CD4-positive, CD25-positive, alpha-beta regulatory T cell (primary cell): ENCODE measurements at regions not wholly inside any gene's neighbourhood (a gene's known extent, or its start where the extent isn't known, plus 50 kb on each side); places are given as distances from the start of the nearest gene placed in this dataset.

ENCODE experiments used
- ATAC-seq, 2 donors: fragments of 150-1000 bp; cut with Tn5 transposase; one replicate each; pipeline ENCODE4 v1.10.0; 2021; ENCODE audit warnings: low read depth in 2 of 2, moderate number of reproducible peaks in 2 of 2, moderate library complexity in 1 of 2
- DNase-seq, 3 donors: peaks; one replicate each; pipeline versions ENCODE4 v3.0.0 to v3.0.0-alpha.2; 2012 to 2022; ENCODE audit warnings: mixed read lengths in 1 of 3
- H3K27ac ChIP-seq: one replicate; pipeline ENCODE4 v1.7.0; 2013; ENCODE audit warnings: mild to moderate bottlenecking, low read length; ENCODE audit not compliant: insufficient read depth, poor library complexity, severe bottlenecking
- H3K27me3 ChIP-seq: one replicate; pipeline ENCODE4 v1.7.0; 2013; ENCODE audit warnings: low read length; ENCODE audit not compliant: control insufficient read depth, insufficient read depth
- H3K36me3 ChIP-seq: one replicate; pipeline ENCODE4 v1.7.0; 2013; ENCODE audit warnings: mild to moderate bottlenecking, low read length, moderate library complexity; ENCODE audit not compliant: control insufficient read depth, insufficient read depth
- H3K4me1 ChIP-seq: 2 replicates; pipeline ENCODE4 v1.7.0; 2013; ENCODE audit warnings: mild to moderate bottlenecking, low read length; ENCODE audit not compliant: insufficient read depth, control insufficient read depth, poor library complexity, severe bottlenecking
- H3K4me3 ChIP-seq: one replicate; pipeline ENCODE4 v1.7.0; 2013; ENCODE audit warnings: low read depth, mild to moderate bottlenecking, low read length, moderate library complexity
- H3K9me3 ChIP-seq, 2 experiments: 1 replicate in 1 of 2; 2 replicates in 1 of 2; pipeline ENCODE4 v1.7.0; 2013; ENCODE audit warnings: low read length in 2 of 2, mild to moderate bottlenecking in 1 of 2, moderate library complexity in 1 of 2; ENCODE audit not compliant: control insufficient read depth in 2 of 2
- H3K27ac Mint-ChIP-seq, 3 donors: one replicate each; pipeline ENCODE4 v1.8.0; 2020 to 2022; ENCODE audit warnings: mild to moderate bottlenecking in 3 of 3, mixed read lengths in 3 of 3, moderate library complexity in 2 of 3
- H3K27me3 Mint-ChIP-seq: one replicate; pipeline ENCODE4 v1.8.0; 2022; ENCODE audit warnings: mild to moderate bottlenecking, mixed read lengths
- H3K36me3 Mint-ChIP-seq: one replicate; pipeline ENCODE4 v1.8.0; 2020; ENCODE audit warnings: mixed read lengths
- H3K4me1 Mint-ChIP-seq, 4 donors: one replicate each; pipeline ENCODE4 v1.8.0; 2020 to 2022; ENCODE audit warnings: mixed read lengths in 4 of 4, mild to moderate bottlenecking in 1 of 4
- H3K4me3 Mint-ChIP-seq, 4 donors: one replicate each; pipeline ENCODE4 v1.8.0; 2020 to 2022; ENCODE audit warnings: mild to moderate bottlenecking in 4 of 4, mixed read lengths in 4 of 4, moderate library complexity in 3 of 4
- H3K9me3 Mint-ChIP-seq, 7 donors: one replicate each; pipeline ENCODE4 v1.8.0; 2020 to 2022; ENCODE audit warnings: mixed read lengths in 7 of 7, mild to moderate bottlenecking in 3 of 7, moderate library complexity in 2 of 7

DNA sequence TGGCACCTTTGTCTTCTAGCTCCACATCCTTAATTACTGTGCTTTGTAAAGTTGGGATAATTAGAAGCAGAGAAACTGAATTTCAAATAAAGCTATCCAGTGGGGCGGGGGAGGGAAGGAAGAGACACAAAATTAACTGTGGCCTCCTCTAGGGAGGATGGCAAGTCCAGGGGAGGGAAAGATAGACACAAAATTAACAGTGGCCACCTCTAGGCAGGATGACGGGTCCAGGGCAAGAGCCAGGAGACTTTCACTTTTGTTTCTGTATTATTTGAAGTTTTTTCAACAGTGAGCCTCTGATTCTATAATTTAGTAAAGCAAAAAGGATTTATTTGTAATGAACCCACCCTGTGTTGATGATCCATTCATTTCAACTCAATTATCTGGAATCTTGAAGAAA, 335.9 kb downstream of the MSX2 start:
- Mint-ChIP-seq H3K4me1 (peaks cover 0 to 8% (median 3%) of the 10 kb centered on the region in 4 donors), H3K9me3 (peaks cover 0 to 2% (median 0%) of the 10 kb centered on the region in 7 donors), H3K36me3 (no peaks in the 10 kb centered on the region), H3K27me3 (no peaks in the 10 kb centered on the region), H3K4me3 (peak overlapping the region in 2 of 4 donors; percentile 25 to 69), H3K27ac (peak overlapping the region in 1 of 3 donors; percentile 24)
- ATAC-seq = no peak
- Histone ChIP-seq H3K27ac (no peak overlapping the region), H3K36me3 (no peaks in the 10 kb centered on the region), H3K4me3 (no peak overlapping the region), H3K27me3 (no peaks in the 10 kb centered on the region), H3K4me1 (no peaks in the 10 kb centered on the region), H3K9me3 (no peaks in the 10 kb centered on the region)
- peak in 1 of 3 donors; percentile 9 for DNase-seq

DNA sequence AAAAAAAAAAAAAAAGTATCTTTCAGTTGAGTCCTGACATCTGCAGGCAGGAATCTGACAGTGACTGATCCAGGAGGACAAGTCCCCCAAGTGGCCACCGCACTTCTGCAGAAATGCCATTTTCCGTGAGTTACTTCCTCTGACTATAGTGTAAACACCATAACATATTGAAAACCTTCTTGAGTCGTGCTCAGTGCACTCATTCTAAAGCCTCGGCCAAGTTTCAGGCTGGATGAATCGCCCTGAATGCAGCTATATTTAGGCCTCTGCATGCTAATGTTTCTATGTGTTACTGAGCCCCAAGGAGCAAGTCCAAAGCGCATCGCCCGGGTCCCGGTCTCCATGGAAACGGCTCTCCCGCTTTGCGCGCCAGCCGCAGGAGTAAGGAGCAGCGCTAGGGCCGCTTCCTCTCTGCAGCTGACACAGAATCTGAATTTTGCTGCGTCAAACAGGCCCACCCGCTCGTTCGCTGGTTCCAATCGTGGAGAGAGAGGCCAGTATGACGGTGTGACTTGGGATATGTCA, 335.4 kb downstream of the MSX2 start:
- peak overlapping the region in 3 of 4 donors; percentile 25 to 69 (median 44) for H3K4me3 Mint-ChIP-seq
- DNase-seq (peak in 1 of 3 donors; percentile 1), ATAC-seq (no peak)
- H3K27ac ChIP-seq = no peak overlapping the region
- H3K27ac Mint-ChIP-seq = peak overlapping the region in 1 of 3 donors; percentile 24
- no peaks in the 10 kb centered on the region for H3K27me3 Mint-ChIP-seq
- H3K4me1 ChIP-seq = no peaks in the 10 kb centered on the region
- no peak overlapping the region for H3K4me3 ChIP-seq
- peaks cover 0 to 2% (median 0%) of the 10 kb centered on the region in 7 donors for H3K9me3 Mint-ChIP-seq
- H3K36me3 ChIP-seq = no peaks in the 10 kb centered on the region
- H3K9me3 ChIP-seq = no peaks in the 10 kb centered on the region
- H3K4me1 Mint-ChIP-seq = peaks cover 0 to 8% (median 3%) of the 10 kb centered on the region in 4 donors
- no peaks in the 10 kb centered on the region for H3K36me3 Mint-ChIP-seq
- H3K27me3 ChIP-seq = no peaks in the 10 kb centered on the region

DNA sequence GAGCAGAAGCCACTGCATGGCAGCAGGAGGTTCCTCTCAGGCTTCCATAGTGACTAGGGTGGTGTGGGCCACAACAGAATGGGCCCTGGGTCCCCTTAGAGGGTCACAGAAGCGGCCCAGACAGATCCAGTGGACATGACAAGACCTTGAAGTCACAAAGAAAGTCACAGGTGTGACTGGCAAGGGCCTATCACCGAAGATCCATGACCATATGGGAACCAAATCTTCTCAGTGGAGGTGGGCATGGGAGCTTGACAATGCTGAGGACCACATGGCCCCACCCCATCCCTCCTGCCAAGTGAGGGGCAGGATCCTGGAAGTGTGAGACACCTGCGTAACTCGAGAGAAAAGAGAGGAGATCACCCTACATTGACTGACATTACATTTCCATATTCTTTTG, 332.4 kb downstream of the MSX2 start:
- DNase-seq (no peak), ATAC-seq (no peak)
- H3K27ac ChIP-seq = no peak overlapping the region
- H3K36me3 Mint-ChIP-seq = no peaks in the 10 kb centered on the region
- H3K4me3 Mint-ChIP-seq = no peak overlapping the region
- H3K27me3 ChIP-seq = no peaks in the 10 kb centered on the region
- H3K4me1 ChIP-seq = no peaks in the 10 kb centered on the region
- peaks cover 0 to 4% (median 0%) of the 10 kb centered on the region in 7 donors for H3K9me3 Mint-ChIP-seq
- H3K4me1 Mint-ChIP-seq = peaks cover 0 to 8% (median 3%) of the 10 kb centered on the region in 4 donors
- H3K4me3 ChIP-seq = no peak overlapping the region
- H3K9me3 ChIP-seq = no peaks in the 10 kb centered on the region
- no peaks in the 10 kb centered on the region for H3K27me3 Mint-ChIP-seq
- H3K36me3 ChIP-seq = no peaks in the 10 kb centered on the region
- no peak overlapping the region for H3K27ac Mint-ChIP-seq

DNA sequence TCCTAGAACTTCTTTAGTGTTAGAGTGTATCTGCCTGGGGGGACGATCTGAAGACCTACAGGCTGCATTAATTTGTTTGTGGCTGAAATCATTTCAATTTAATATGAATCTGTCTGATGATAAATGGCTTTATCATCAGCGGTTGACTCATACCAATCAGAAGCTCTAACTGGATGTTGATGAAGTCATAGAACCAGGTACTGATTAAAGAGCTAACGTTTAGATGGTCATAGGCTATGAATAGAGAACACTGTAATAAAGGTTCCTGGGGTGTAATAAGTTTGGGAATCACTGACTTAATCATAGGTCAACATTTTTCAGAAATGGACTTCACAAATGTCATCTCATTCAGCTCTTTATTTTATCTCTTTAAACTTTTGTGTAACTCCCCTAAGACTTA, 329.9 kb downstream of the MSX2 start:
- Histone ChIP-seq H3K4me1 (no peaks in the 10 kb centered on the region), H3K9me3 (no peaks in the 10 kb centered on the region), H3K4me3 (no peak overlapping the region), H3K27me3 (no peaks in the 10 kb centered on the region), H3K27ac (no peak overlapping the region), H3K36me3 (no peaks in the 10 kb centered on the region)
- ATAC-seq (no peak), DNase-seq (no peak)
- Mint-ChIP-seq H3K27ac (no peak overlapping the region), H3K4me1 (no peaks in the 10 kb centered on the region), H3K36me3 (no peaks in the 10 kb centered on the region), H3K27me3 (no peaks in the 10 kb centered on the region), H3K9me3 (peaks cover 0 to 2% (median 0%) of the 10 kb centered on the region in 7 donors), H3K4me3 (no peak overlapping the region)

DNA sequence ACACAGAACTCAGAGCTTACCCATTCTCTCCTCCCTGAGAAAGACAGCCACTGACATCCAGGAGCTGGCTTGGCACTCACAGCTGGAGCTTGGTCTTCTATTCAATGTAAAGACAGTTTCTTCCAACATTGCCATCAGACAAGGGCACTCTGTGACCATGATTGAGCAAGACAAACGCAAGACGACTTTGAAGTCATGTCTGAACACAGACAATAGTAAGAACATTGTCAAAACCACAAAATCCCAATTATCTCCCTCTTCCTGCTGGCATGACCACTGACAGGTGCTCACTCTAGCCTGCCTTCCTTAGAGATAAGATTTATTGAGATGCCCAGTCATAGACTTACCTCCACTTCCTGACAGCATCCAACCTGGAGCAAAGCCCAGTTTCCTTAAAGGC, 328.0 kb downstream of the MSX2 start:
- no peak overlapping the region for H3K27ac Mint-ChIP-seq
- DNase-seq (no peak), ATAC-seq (no peak)
- Histone ChIP-seq H3K4me3 (no peak overlapping the region), H3K9me3 (no peaks in the 10 kb centered on the region), H3K27ac (no peak overlapping the region), H3K36me3 (no peaks in the 10 kb centered on the region), H3K4me1 (no peaks in the 10 kb centered on the region), H3K27me3 (no peaks in the 10 kb centered on the region)
- no peak overlapping the region for H3K4me3 Mint-ChIP-seq
- H3K27me3 Mint-ChIP-seq = no peaks in the 10 kb centered on the region
- H3K36me3 Mint-ChIP-seq = no peaks in the 10 kb centered on the region
- H3K9me3 Mint-ChIP-seq = peaks cover 0 to 2% (median 0%) of the 10 kb centered on the region in 7 donors
- H3K4me1 Mint-ChIP-seq = no peaks in the 10 kb centered on the region

DNA sequence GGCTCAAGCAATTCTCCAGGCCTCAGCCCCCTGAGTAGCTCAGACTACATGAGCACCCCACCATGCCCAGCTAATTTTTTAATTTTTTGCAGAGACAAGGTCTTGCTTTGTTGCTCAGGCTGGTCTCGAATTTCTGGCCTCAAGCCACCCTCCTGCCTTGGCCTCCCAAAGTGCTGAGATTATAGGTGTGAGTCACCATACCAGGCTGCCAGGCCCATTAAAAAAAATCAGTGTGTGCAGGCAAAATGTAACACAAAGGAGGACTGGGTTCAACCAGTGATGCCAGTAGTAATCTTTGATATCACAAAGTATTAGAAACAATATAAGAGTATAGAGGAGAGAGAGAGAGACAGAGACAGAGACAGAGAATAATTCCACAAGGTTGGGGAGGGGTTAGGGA, 322.7 kb downstream of the MSX2 start:
- no peak overlapping the region for H3K27ac ChIP-seq
- no peak overlapping the region for H3K4me3 ChIP-seq
- Mint-ChIP-seq H3K27ac (no peak overlapping the region), H3K9me3 (peaks cover 0 to 5% (median 0%) of the 10 kb centered on the region in 7 donors), H3K27me3 (no peaks in the 10 kb centered on the region), H3K36me3 (no peaks in the 10 kb centered on the region), H3K4me1 (no peaks in the 10 kb centered on the region), H3K4me3 (no peak overlapping the region)
- no peak for ATAC-seq
- no peaks in the 10 kb centered on the region for H3K27me3 ChIP-seq
- H3K9me3 ChIP-seq = no peaks in the 10 kb centered on the region
- DNase-seq = no peak
- H3K4me1 ChIP-seq = no peaks in the 10 kb centered on the region
- no peaks in the 10 kb centered on the region for H3K36me3 ChIP-seq

DNA sequence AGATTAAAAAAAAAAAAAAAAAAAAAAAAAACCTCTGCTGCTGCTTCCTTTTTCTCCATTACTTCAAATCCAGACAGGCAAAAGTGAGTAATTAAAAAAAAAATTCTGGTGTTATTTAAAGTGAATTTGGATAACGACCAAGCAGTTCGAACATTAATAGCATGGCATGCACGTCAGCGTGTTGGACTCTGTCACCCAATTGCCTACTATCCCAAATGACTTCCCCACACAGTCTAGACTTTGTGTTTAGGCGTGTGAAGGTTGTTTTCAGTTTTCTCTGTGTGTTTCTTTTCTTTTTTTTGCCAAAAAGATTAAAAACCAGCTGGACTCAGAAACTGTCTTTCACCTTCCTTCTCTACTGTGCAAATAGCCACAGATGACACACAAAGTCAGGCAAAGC, 321.4 kb downstream of the MSX2 start:
- H3K4me3 ChIP-seq = no peak overlapping the region
- H3K36me3 Mint-ChIP-seq = no peaks in the 10 kb centered on the region
- no peak for ATAC-seq

DNA sequence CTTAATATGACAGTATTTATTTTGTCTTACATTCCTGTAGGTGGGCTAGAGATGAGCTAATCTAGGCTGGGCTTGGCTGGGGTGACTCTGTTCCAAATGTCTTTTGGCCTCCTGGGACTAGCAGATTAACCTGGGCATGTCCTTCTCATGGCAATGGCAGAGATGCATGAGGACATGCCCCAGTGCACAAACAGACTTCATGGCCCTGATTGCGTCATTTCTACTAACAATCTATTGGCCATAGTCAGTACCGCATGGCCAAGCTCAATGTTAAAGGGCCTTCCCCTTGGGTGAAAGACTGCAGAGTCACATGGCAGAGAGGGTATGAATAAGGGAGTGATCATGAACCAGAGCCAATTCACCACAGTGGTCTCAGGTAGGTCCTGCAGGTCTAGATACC, 313.4 kb downstream of the MSX2 start:
- no peak for ATAC-seq
- Mint-ChIP-seq H3K4me3 (no peak overlapping the region), H3K4me1 (no peaks in the 10 kb centered on the region), H3K27ac (no peak overlapping the region), H3K27me3 (no peaks in the 10 kb centered on the region), H3K9me3 (peaks cover 0 to 3% (median under 1%) of the 10 kb centered on the region in 7 donors), H3K36me3 (no peaks in the 10 kb centered on the region)
- Histone ChIP-seq H3K9me3 (no peaks in the 10 kb centered on the region), H3K27ac (no peak overlapping the region), H3K4me1 (no peaks in the 10 kb centered on the region), H3K36me3 (no peaks in the 10 kb centered on the region), H3K4me3 (no peak overlapping the region), H3K27me3 (no peaks in the 10 kb centered on the region)
- DNase-seq = no peak

More for the DNA sequence above, 321.4 kb downstream of the MSX2 start:
- DNase-seq = no peak
- H3K27me3 ChIP-seq = no peaks in the 10 kb centered on the region
- H3K27ac ChIP-seq = no peak overlapping the region
- H3K9me3 Mint-ChIP-seq = peaks cover 0 to 5% (median 0%) of the 10 kb centered on the region in 7 donors
- H3K4me1 Mint-ChIP-seq = no peaks in the 10 kb centered on the region
- H3K36me3 ChIP-seq = no peaks in the 10 kb centered on the region
- H3K4me1 ChIP-seq = no peaks in the 10 kb centered on the region
- no peak overlapping the region for H3K27ac Mint-ChIP-seq
- H3K4me3 Mint-ChIP-seq = no peak overlapping the region
- H3K27me3 Mint-ChIP-seq = no peaks in the 10 kb centered on the region
- H3K9me3 ChIP-seq = no peaks in the 10 kb centered on the region
